DOHH2 (cell line): ENCODE measurements at regions not wholly inside any gene's neighbourhood (a gene's known extent, or its start where the extent isn't known, plus 50 kb on each side); places are given as distances from the start of the nearest gene placed in this dataset.
"Not testable (repeated sequence)": the region's sequence is repeated elsewhere in the genome, so short reads cannot be mapped to it uniquely, and the experiment has no call there.

Experiments
- H3F3A ChIP-seq: fragments of 200-600 bp; sonication (generic), shearing (Covaris generic); 2 replicates; pipeline ENCODE4 v1.6.0; 2016; ENCODE audit warnings: antibody characterized with exemption, mild to moderate bottlenecking; ENCODE audit not compliant: control insufficient read depth, insufficient read depth
- H3K27ac ChIP-seq: fragments of 200-600 bp; sonication (generic); 2 replicates; pipeline ENCODE4 v1.5.1; 2014; ENCODE audit warnings: low read depth, mild to moderate bottlenecking, low read length, moderate library complexity
- H3K27me3 ChIP-seq: fragments of 200-600 bp; sonication (generic); 2 replicates; pipeline ENCODE4 v1.6.1; 2014; ENCODE audit warnings: mild to moderate bottlenecking, low read length, mixed read lengths; ENCODE audit not compliant: control insufficient read depth
- H3K36me3 ChIP-seq: fragments of 200-600 bp; sonication (generic); 2 replicates; pipeline ENCODE4 v1.6.1; 2014; ENCODE audit warnings: mild to moderate bottlenecking, low read length, moderate library complexity, mixed read lengths; ENCODE audit not compliant: control insufficient read depth
- H3K4me1 ChIP-seq: fragments of 200-600 bp; sonication (generic); 2 replicates; pipeline ENCODE4 v1.6.1; 2014; ENCODE audit warnings: mild to moderate bottlenecking, low read length, mixed read lengths; ENCODE audit not compliant: control insufficient read depth
- H3K4me2 ChIP-seq: fragments of 200-600 bp; sonication (generic); 2 replicates; pipeline ENCODE4 v1.6.0; 2014; ENCODE audit warnings: mild to moderate bottlenecking, low read length, moderate library complexity
- H3K4me3 ChIP-seq: fragments of 200-600 bp; sonication (generic); 2 replicates; pipeline ENCODE4 v1.5.1; 2014; ENCODE audit warnings: mild to moderate bottlenecking, low read length, mixed read lengths
- H3K79me2 ChIP-seq: fragments of 200-600 bp; sonication (generic); 2 replicates; pipeline ENCODE4 v1.6.1; 2014; ENCODE audit warnings: mild to moderate bottlenecking, low read length, mixed read lengths; ENCODE audit not compliant: control insufficient read depth
- H3K9me2 ChIP-seq: fragments of 200-600 bp; sonication (generic); replicated peaks from 2 replicates; pipeline ENCODE4 v1.6.1; 2014; ENCODE audit warnings: mild to moderate bottlenecking, low read length, mixed read lengths; ENCODE audit not compliant: control insufficient read depth
- H3K9me3 ChIP-seq: fragments of 200-600 bp; sonication (generic); 2 replicates; pipeline ENCODE4 v1.6.1; 2014; ENCODE audit warnings: antibody characterized with exemption, low read length, mixed read lengths; ENCODE audit not compliant: control insufficient read depth, insufficient read depth
- H4K20me1 ChIP-seq: fragments of 200-600 bp; sonication (generic); 2 replicates; pipeline ENCODE4 v1.6.0; 2014; ENCODE audit warnings: low read depth, mild to moderate bottlenecking, antibody characterized with exemption, low read length, moderate library complexity; ENCODE audit not compliant: control insufficient read depth, insufficient read depth
- EZH2phosphoT487 ChIP-seq: fragments of 200-600 bp; sonication (generic); IDR thresholded peaks from 2 replicates; pipeline ENCODE4 v1.6.1; 2017; ENCODE audit warnings: borderline replicate concordance, mild to moderate bottlenecking, antibody characterized with exemption, low read length, moderate library complexity, mixed read lengths
- TF ChIP-seq, protein P1 (sequence below): fragments of 200-600 bp; sonication (generic); IDR thresholded peaks from one replicate; pipeline ENCODE4 v1.5.1; 2014; ENCODE audit warnings: antibody characterized with exemption, mild to moderate bottlenecking, low read depth, low read length; ENCODE audit not compliant: poor library complexity, severe bottlenecking

DNA sequence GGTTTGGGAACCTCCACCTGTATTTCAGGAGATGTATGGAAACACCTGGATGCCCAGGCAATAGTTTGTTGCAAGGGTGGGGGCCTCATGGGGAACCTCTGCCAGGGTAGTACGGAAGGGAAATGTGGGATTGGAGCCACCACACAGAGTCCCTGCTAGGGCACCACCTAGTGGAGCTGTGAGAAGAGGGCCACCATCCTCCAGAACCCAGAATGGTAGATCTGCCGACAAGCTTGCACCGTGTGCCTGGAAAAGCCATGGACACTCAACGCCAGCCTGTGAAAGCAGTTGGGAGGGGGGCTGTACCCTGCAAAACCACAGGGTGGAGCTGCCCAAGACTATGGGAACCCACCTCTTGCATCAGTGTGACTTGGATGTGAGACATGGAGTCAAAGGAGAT is 407.2 kb downstream of the PSAT1 start:
- H3K4me2 ChIP-seq, H3K79me2 ChIP-seq, H3K36me3 ChIP-seq, H3K27me3 ChIP-seq, H3K9me2 ChIP-seq, H3F3A ChIP-seq, H3K27ac ChIP-seq, H4K20me1 ChIP-seq, H3K9me3 ChIP-seq, H3K4me3 ChIP-seq: not testable (repeated sequence)
- peaks cover 20% of the 10 kb centered on the region for H3K4me1 ChIP-seq
- TF ChIP-seq, protein P1, sequence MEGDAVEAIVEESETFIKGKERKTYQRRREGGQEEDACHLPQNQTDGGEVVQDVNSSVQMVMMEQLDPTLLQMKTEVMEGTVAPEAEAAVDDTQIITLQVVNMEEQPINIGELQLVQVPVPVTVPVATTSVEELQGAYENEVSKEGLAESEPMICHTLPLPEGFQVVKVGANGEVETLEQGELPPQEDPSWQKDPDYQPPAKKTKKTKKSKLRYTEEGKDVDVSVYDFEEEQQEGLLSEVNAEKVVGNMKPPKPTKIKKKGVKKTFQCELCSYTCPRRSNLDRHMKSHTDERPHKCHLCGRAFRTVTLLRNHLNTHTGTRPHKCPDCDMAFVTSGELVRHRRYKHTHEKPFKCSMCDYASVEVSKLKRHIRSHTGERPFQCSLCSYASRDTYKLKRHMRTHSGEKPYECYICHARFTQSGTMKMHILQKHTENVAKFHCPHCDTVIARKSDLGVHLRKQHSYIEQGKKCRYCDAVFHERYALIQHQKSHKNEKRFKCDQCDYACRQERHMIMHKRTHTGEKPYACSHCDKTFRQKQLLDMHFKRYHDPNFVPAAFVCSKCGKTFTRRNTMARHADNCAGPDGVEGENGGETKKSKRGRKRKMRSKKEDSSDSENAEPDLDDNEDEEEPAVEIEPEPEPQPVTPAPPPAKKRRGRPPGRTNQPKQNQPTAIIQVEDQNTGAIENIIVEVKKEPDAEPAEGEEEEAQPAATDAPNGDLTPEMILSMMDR = peak; percentile 51

DNA sequence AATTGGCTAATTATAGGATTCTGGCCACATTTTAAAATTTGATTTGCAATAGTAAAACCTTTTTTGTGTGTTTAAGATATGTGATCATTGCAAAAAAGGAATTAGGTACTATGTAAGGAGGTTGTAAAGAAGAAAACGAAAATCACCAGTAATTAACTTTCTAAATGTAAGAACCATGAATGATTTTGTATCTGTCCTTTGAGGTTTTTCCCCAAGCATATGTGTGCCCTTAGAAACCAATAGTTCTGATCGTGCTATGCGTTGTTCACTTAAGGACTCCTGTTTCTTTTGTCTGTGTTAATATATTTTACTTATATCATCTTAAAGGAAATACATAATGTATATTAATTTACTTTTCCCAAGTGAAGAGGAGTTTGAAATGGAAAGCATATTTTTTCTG is 410.2 kb downstream of the PSAT1 start:
- no peaks in the 10 kb centered on the region for H3K36me3 ChIP-seq
- peak overlapping the region; percentile 69 for H3K4me2 ChIP-seq
- no peaks in the 10 kb centered on the region for H3K79me2 ChIP-seq
- TF ChIP-seq EZH2phosphoT487 = no peak
- TF ChIP-seq, protein P1 = no peak
- no peaks in the 10 kb centered on the region for H3K9me2 ChIP-seq
- no peaks in the 10 kb centered on the region; the same call in 1 of the 2 replicates for H3K27me3 ChIP-seq
- peaks cover 20% of the 10 kb centered on the region for H3K4me1 ChIP-seq
- H3K27ac ChIP-seq = no peak overlapping the region
- peaks cover 4% of the 10 kb centered on the region; the same call in 1 of the 2 replicates for H3F3A ChIP-seq
- H4K20me1 ChIP-seq = no peaks in the 10 kb centered on the region
- H3K4me3 ChIP-seq = no peak overlapping the region
- no peaks in the 10 kb centered on the region for H3K9me3 ChIP-seq

DNA sequence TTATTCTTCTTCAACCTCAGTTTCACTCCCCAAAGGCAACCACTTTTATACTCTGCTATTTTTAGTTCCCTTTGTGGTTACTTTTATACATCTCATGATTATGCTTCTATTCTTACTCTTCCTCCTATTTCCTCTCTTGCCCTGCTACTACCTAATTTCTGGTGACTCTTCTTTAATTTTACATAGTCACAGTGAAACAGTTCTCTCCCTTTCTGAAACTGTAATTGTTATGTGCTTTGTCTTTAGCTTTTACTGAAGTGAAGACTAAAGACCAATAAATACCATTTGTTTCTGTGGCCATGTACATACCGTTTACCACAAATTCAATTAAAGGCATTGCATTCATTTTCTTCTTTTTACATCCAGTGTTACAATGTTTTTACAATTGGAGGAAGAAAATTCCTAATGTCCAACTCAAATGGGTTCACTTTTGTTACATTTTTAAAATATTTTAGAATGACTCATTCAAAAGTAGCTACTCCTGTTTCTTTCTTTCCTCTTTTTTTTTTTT is 410.6 kb downstream of the PSAT1 start:
- H3K9me2 ChIP-seq = no peaks in the 10 kb centered on the region
- peaks cover 20% of the 10 kb centered on the region for H3K4me1 ChIP-seq
- no peaks in the 10 kb centered on the region; the same call in 1 of the 2 replicates for H3K27me3 ChIP-seq
- peak overlapping the region; percentile 18; the same call in 1 of the 2 replicates for H3K27ac ChIP-seq
- no peak for TF ChIP-seq EZH2phosphoT487
- TF ChIP-seq, protein P1 = no peak
- H3K4me3 ChIP-seq = peak overlapping the region; percentile 48
- H4K20me1 ChIP-seq = no peaks in the 10 kb centered on the region
- peak overlapping the region; percentile 69 for H3K4me2 ChIP-seq
- no peaks in the 10 kb centered on the region for H3K9me3 ChIP-seq
- H3F3A ChIP-seq = peaks cover 4% of the 10 kb centered on the region; the same call in 1 of the 2 replicates
- H3K36me3 ChIP-seq = no peaks in the 10 kb centered on the region
- H3K79me2 ChIP-seq = no peaks in the 10 kb centered on the region
